Erythroblast (primary cell): ENCODE measurements at regions not wholly inside any gene's neighbourhood (a gene's known extent, or its start where the extent isn't known, plus 50 kb on each side); places are given as distances from the start of the nearest gene placed in this dataset.

Source experiments
- GATA1 ChIP-seq: IDR thresholded peaks from 2 replicates; pipeline ENCODE4 v1.6.1; 2011; ENCODE audit warnings: low read depth, mild to moderate bottlenecking, control low read depth, low read length, moderate library complexity
- POLR2A ChIP-seq: IDR thresholded peaks from 2 replicates; pipeline ENCODE4 v1.6.1; 2011; ENCODE audit warnings: mild to moderate bottlenecking, low read length

DNA sequence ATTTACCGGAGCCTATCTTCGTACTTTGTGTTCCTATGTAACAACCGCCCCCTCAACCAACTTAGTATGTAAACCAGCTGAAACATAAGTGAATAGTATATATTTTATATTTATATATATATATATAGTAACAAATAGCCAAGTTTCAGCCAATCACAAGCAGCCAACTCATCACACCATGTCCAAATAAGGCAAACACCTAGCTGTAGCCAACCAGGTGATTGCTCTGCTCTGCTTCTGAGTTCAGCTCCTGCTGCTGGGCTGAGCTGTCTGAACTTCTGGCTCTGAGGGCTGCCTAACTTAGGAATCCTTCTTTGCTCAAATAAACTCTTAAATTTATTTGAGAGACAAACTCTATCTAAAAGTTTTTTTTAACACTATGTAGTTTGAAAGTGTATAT is 101.6 kb upstream of the SOX4 start:
- no peak for TF ChIP-seq POLR2A
- no peak for TF ChIP-seq GATA1
